PC-3 (cell line): ENCODE measurements at regions not wholly inside any gene's neighbourhood (a gene's known extent, or its start where the extent isn't known, plus 50 kb on each side); places are given as distances from the start of the nearest gene placed in this dataset.
A peak's percentile ranks its signal among the peaks of the same experiment; 100 is the strongest.

Experiments used
- EZH2 ChIP-seq: fragments of 300-600 bp; sonication (generic); IDR thresholded peaks from one replicate; pipeline ENCODE4 v1.6.1; 2017; ENCODE audit warnings: antibody characterized with exemption, mild to moderate bottlenecking, low read length; ENCODE audit not compliant: unreplicated experiment
- TF ChIP-seq, protein P1 (sequence below): fragments of 300-600 bp; sonication (generic); conservative IDR thresholded peaks from 2 replicates; pipeline ENCODE4 v1.5.1; 2017; ENCODE audit warnings: antibody characterized with exemption, low read depth, mild to moderate bottlenecking, low read length

GRCh38 chr7:15889507-15889906, 203.0 kb upstream of the MEOX2 start:
- TF ChIP-seq, protein P1, sequence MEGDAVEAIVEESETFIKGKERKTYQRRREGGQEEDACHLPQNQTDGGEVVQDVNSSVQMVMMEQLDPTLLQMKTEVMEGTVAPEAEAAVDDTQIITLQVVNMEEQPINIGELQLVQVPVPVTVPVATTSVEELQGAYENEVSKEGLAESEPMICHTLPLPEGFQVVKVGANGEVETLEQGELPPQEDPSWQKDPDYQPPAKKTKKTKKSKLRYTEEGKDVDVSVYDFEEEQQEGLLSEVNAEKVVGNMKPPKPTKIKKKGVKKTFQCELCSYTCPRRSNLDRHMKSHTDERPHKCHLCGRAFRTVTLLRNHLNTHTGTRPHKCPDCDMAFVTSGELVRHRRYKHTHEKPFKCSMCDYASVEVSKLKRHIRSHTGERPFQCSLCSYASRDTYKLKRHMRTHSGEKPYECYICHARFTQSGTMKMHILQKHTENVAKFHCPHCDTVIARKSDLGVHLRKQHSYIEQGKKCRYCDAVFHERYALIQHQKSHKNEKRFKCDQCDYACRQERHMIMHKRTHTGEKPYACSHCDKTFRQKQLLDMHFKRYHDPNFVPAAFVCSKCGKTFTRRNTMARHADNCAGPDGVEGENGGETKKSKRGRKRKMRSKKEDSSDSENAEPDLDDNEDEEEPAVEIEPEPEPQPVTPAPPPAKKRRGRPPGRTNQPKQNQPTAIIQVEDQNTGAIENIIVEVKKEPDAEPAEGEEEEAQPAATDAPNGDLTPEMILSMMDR, result peak; percentile 43; the same call in 1 of the 2 replicates
- no peak for TF ChIP-seq EZH2
